ENCODE measurements at regions not wholly inside any gene's neighbourhood (a gene's known extent, or its start where the extent isn't known, plus 50 kb on each side); places are given as distances from the start of the nearest gene placed in this dataset.

- FAIRE-seq (no peak), ATAC-seq (no peak), DNase-seq (ENCODE audit: low read depth in 1 of 2, low spot score in 1 of 2) (no peak)
- no peak overlapping the region for H3K4me2 ChIP-seq
- H3K4me1 ChIP-seq: no peaks in the 10 kb centered on the region
- H3K4me3 ChIP-seq: no peak overlapping the region
- WGBS (ENCODE audit: missing lambda C conversion rate): 1% methylated on average over 3 of the region's 3 CpGs
- POLR2A ChIA-PET: no interaction called here
- CTCF ChIA-PET: no interaction called here
- H3K27ac ChIP-seq: no peak overlapping the region
- 0 out of 3 replicates have a peak, but pooled peaks cover 3% of the 10 kb centered on the region for H3K9me3 ChIP-seq
- TF ChIP-seq CEBPB (IDR thresholded peaks at IDR 0.05) (no peak), HEYL (CRISPR knock-in tag; IDR thresholded peaks at IDR 0.05) (no peak), BHLHE40 (IDR thresholded peaks at IDR 0.05; ENCODE audit: low read depth, low read length) (no peak), POLR2A (IDR thresholded peaks at IDR 0.05; ENCODE audit: low read length) (no peak), FOSB (CRISPR knock-in tag; IDR thresholded peaks at IDR 0.05) (no peak), TFCP2L1 (CRISPR knock-in tag; IDR thresholded peaks at IDR 0.05) (no peak), RAD21 (conservative IDR thresholded peaks at IDR 0.05 in 1 of 2, IDR thresholded peaks at IDR 0.05 in 1 of 2) (no peak), ZC3H11A (IDR thresholded peaks at IDR 0.05) (no peak), RCOR1 (IDR thresholded peaks at IDR 0.05; ENCODE audit: low read depth, low read length) (no peak), MAZ (IDR thresholded peaks at IDR 0.05; ENCODE audit: borderline replicate concordance, low read depth, low read length) (no peak), POLR2AphosphoS2 (conservative IDR thresholded peaks at IDR 0.05; ENCODE audit: low read length) (no peak), NPAS2 (CRISPR knock-in tag; IDR thresholded peaks at IDR 0.05; ENCODE audit: borderline replicate concordance) (no peak), ESRRA (IDR thresholded peaks at IDR 0.05; ENCODE audit: borderline replicate concordance, low read length) (no peak), JUN (IDR thresholded peaks at IDR 0.05) (no peak), PHF8 (IDR thresholded peaks at IDR 0.05; ENCODE audit: borderline replicate concordance, low read depth) (no peak)
- TF ChIP-seq, protein P1, sequence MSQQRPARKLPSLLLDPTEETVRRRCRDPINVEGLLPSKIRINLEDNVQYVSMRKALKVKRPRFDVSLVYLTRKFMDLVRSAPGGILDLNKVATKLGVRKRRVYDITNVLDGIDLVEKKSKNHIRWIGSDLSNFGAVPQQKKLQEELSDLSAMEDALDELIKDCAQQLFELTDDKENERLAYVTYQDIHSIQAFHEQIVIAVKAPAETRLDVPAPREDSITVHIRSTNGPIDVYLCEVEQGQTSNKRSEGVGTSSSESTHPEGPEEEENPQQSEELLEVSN (IDR thresholded peaks at IDR 0.05; ENCODE audit: borderline replicate concordance, low read depth): no peak
Observed at GRCh38 chr10:107423903-107424302, 259.4 kb upstream of the SORCS1 start.

- H3K27ac ChIP-seq: no peak overlapping the region
- no peak for ATAC-seq
- H3K4me3 ChIP-seq: no peak overlapping the region
- H3K9me3 ChIP-seq: 0 out of 3 replicates have a peak, but pooled peaks cover 2% of the 10 kb centered on the region
- DNase-seq (ENCODE audit: low read depth in 1 of 2, low spot score in 1 of 2): no peak
- no peak for FAIRE-seq
- POLR2A ChIA-PET: no interaction called here
- 15% methylated on average over 2 of the region's 2 CpGs for WGBS (ENCODE audit: missing lambda C conversion rate)
- CTCF ChIA-PET: no interaction called here
- TF ChIP-seq NFE2L2 (conservative IDR thresholded peaks at IDR 0.05; ENCODE audit: low read length): no peak
- TF ChIP-seq CEBPB (IDR thresholded peaks at IDR 0.05): no peak
- TF ChIP-seq CBX2 (IDR thresholded peaks at IDR 0.05; ENCODE audit: borderline replicate concordance, low read depth): no peak
- H3K4me2 ChIP-seq: no peak overlapping the region
- H3K4me1 ChIP-seq: no peaks in the 10 kb centered on the region
Observed at GRCh38 chr10:107422681-107423080, 258.2 kb upstream of the SORCS1 start.

GRCh38 chr10:107420196-107420595, 255.7 kb upstream of the SORCS1 start:
- Histone ChIP-seq H3K4me2 (no peak overlapping the region), H3K4me1 (no peaks in the 10 kb centered on the region), H3K9me3 (no peaks in the 10 kb centered on the region), H3K27ac (no peak overlapping the region), H3K4me3 (no peak overlapping the region)
- no peak for TF ChIP-seq CBX8 (IDR thresholded peaks at IDR 0.05)
- TF ChIP-seq JUN (IDR thresholded peaks at IDR 0.05): no peak
- TF ChIP-seq POLR2A (IDR thresholded peaks at IDR 0.05; ENCODE audit: low read length): no peak
- TF ChIP-seq, protein P2, sequence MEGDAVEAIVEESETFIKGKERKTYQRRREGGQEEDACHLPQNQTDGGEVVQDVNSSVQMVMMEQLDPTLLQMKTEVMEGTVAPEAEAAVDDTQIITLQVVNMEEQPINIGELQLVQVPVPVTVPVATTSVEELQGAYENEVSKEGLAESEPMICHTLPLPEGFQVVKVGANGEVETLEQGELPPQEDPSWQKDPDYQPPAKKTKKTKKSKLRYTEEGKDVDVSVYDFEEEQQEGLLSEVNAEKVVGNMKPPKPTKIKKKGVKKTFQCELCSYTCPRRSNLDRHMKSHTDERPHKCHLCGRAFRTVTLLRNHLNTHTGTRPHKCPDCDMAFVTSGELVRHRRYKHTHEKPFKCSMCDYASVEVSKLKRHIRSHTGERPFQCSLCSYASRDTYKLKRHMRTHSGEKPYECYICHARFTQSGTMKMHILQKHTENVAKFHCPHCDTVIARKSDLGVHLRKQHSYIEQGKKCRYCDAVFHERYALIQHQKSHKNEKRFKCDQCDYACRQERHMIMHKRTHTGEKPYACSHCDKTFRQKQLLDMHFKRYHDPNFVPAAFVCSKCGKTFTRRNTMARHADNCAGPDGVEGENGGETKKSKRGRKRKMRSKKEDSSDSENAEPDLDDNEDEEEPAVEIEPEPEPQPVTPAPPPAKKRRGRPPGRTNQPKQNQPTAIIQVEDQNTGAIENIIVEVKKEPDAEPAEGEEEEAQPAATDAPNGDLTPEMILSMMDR (IDR thresholded peaks at IDR 0.05): no peak
- no peak for TF ChIP-seq KDM1A (IDR thresholded peaks at IDR 0.05; ENCODE audit: low read depth)
- no peak for TF ChIP-seq EP300 (IDR thresholded peaks at IDR 0.05)
- TF ChIP-seq MYC (IDR thresholded peaks at IDR 0.05; ENCODE audit: borderline replicate concordance, low read length): no peak
- TF ChIP-seq RARB (CRISPR knock-in tag; IDR thresholded peaks at IDR 0.05): no peak
- no peak for TF ChIP-seq HEYL (CRISPR knock-in tag; IDR thresholded peaks at IDR 0.05)
- no peak for TF ChIP-seq NPAS2 (CRISPR knock-in tag; IDR thresholded peaks at IDR 0.05; ENCODE audit: borderline replicate concordance)
- TF ChIP-seq SMC3 (IDR thresholded peaks at IDR 0.05): no peak
- TF ChIP-seq ZSCAN20 (CRISPR knock-in tag; IDR thresholded peaks at IDR 0.05): no peak
- no peak for TF ChIP-seq EHMT2 (IDR thresholded peaks at IDR 0.05; ENCODE audit: low read depth)
- TF ChIP-seq MAZ (IDR thresholded peaks at IDR 0.05; ENCODE audit: borderline replicate concordance, low read depth, low read length): no peak
- no peak for TF ChIP-seq ESRRA (IDR thresholded peaks at IDR 0.05; ENCODE audit: borderline replicate concordance, low read length)
- no peak for TF ChIP-seq RAD21 (conservative IDR thresholded peaks at IDR 0.05 in 1 of 2, IDR thresholded peaks at IDR 0.05 in 1 of 2)
- TF ChIP-seq, protein P1 (IDR thresholded peaks at IDR 0.05; ENCODE audit: borderline replicate concordance, low read depth): no peak
- TF ChIP-seq FOSL2 (IDR thresholded peaks at IDR 0.05): no peak
- TF ChIP-seq FOSL2 (CRISPR knock-in tag; IDR thresholded peaks at IDR 0.05): no peak
- TF ChIP-seq CBX2 (IDR thresholded peaks at IDR 0.05; ENCODE audit: borderline replicate concordance, low read depth): no peak
- no peak for ATAC-seq
- DNase-seq (ENCODE audit: low read depth in 1 of 2, low spot score in 1 of 2): no peak
- WGBS (ENCODE audit: missing lambda C conversion rate): 4% methylated on average over 3 of the region's 3 CpGs
- CTCF ChIA-PET: no interaction called here
- FAIRE-seq: no peak
- POLR2A ChIA-PET: no interaction called here
